VCaP (cell line): ENCODE measurements at regions not wholly inside any gene's neighbourhood (a gene's known extent, or its start where the extent isn't known, plus 50 kb on each side); places are given as distances from the start of the nearest gene placed in this dataset.

Experiments
- H3K27ac ChIP-seq: fragments of 450-650 bp; 2 replicates; pipeline ENCODE4 v1.5.1; 2017
- TF ChIP-seq, protein P1 (sequence below): fragments of 450-650 bp; conservative IDR thresholded peaks from 2 replicates; pipeline ENCODE4 v1.5.1; 2017; ENCODE audit warnings: mild to moderate bottlenecking, moderate library complexity

DNA sequence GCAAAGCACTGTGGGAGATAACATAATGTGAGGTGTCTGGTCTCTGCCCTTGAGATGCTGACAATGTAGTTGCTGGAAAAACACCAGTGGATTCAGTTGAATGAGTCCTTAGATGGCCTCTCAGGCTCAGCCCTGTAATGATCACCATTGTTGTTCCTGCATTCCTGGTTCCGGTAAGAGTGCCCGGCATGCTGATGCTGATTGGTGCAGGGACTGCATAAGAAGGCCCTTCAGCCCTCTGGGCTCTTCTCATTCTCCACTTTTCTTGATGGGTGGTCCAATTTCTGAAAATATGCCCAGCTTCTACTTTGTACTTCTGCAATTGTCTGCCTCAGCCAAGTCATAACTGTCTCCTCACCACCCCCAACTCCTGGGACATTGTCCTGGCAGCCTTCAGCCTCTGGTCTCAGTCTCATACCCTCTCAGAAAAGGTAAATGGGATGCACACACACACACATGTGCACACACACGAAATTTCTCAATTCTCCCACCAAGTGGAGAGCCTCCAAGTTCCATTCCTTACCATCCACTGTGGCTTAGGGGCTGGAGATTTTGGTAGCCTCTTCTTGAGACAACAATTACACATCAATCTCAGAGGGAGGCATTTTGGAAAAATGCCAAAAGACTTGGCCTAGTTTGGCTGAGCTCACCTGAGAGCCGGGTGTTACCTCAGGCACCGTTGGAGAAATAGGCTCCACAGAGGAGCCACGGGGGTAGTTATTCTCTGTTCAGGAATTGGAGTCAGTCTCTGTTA, 314.9 kb downstream of the RPS24 start:
- TF ChIP-seq, protein P1, sequence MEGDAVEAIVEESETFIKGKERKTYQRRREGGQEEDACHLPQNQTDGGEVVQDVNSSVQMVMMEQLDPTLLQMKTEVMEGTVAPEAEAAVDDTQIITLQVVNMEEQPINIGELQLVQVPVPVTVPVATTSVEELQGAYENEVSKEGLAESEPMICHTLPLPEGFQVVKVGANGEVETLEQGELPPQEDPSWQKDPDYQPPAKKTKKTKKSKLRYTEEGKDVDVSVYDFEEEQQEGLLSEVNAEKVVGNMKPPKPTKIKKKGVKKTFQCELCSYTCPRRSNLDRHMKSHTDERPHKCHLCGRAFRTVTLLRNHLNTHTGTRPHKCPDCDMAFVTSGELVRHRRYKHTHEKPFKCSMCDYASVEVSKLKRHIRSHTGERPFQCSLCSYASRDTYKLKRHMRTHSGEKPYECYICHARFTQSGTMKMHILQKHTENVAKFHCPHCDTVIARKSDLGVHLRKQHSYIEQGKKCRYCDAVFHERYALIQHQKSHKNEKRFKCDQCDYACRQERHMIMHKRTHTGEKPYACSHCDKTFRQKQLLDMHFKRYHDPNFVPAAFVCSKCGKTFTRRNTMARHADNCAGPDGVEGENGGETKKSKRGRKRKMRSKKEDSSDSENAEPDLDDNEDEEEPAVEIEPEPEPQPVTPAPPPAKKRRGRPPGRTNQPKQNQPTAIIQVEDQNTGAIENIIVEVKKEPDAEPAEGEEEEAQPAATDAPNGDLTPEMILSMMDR, result no peak
- H3K27ac ChIP-seq, result no peak overlapping the region

DNA sequence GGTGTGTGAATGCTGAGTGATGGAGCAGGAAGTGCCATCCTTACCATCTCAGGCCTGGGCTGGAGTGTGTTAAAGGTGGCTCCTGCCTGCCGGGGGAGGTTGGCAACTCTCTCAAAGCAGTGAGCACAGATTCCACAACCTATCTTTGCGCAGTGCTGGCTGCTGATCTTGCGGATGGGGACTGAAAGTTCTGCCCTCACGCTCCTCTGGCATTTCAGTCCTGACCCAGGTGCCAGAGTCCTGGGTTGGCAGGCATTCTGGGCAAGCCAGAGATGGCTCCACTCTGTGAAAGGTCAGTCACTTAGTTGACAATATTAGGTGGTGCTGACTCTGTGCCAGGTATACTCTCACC, 315.5 kb downstream of the RPS24 start:
- H3K27ac ChIP-seq, result no peak overlapping the region
- TF ChIP-seq, protein P1, result no peak

DNA sequence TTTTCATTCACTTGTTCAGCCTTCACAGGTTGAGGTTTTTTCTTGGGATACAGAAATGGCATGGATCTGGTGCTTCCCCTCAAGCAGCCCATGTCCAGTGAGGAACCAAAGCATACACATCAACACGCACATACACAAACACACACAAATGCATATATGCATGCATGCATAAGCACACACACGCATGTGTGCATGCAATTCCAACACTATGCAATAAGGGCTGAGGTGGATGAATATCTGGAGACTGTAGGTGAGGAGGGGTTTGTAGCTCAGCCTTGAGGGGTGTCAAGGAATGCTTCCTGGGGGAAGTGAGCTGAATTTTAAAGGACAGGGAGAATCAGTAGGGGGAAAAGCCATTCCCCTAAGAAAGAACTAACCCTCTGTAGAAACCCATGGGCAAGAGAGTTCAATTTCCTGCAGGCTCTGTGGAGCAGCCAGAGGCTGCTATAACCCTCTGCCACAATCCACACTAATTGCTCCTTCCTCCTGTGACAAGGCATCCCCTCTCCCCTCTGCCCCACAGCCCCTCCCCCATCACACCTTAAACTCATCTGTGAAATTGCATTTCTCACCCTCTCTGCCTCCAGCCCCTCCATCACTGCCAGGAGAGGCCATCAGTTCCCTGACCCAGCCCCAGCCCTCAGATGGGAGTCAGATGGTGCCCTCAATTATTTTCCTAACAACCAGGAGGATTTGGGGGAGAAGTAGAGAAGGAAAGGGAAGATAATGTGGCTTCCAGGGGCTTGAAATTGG, 316.4 kb downstream of the RPS24 start:
- TF ChIP-seq, protein P1, result no peak
- no peak overlapping the region for H3K27ac ChIP-seq

DNA sequence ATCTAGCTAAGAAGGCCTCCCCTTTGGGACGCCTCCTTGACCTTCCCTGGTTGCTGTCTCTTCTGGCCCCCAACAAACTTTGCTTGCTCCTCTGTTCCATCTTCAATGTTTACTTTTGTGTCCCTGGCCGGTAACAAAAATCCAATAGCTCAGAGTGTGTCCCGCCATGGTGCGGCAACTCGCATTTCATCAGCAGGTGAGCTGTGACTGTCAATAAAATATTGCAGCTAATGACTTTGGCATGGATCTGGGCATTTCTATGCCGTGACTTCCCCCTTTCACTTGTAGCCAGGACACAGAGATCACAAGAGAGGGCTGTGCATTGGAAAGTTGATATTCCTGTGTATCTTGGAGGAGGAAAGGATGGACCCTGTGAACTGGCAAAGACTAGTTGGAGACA, 317.6 kb downstream of the RPS24 start:
- H3K27ac ChIP-seq, result no peak overlapping the region
- TF ChIP-seq, protein P1, result no peak

DNA sequence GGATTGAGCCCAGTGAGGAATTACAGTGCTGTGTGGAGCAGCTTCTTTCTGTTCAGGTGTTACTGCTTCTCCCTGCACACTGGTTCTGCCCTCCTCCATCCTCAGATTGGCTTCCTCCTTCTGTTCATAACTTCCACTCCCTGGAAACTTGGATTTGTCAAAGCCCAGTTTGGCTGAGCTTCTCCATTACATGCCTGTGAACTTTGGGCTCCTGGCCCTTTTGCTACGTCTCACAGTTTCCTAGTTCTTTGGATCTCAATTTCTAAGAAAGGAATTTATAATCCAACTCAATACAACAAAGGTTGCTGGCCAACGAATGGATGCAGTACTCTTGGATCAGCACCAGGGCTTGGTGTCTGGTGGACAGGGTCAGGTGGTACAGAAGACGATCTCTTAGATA, 318.1 kb downstream of the RPS24 start:
- TF ChIP-seq, protein P1, result no peak
- H3K27ac ChIP-seq, result no peak overlapping the region

DNA sequence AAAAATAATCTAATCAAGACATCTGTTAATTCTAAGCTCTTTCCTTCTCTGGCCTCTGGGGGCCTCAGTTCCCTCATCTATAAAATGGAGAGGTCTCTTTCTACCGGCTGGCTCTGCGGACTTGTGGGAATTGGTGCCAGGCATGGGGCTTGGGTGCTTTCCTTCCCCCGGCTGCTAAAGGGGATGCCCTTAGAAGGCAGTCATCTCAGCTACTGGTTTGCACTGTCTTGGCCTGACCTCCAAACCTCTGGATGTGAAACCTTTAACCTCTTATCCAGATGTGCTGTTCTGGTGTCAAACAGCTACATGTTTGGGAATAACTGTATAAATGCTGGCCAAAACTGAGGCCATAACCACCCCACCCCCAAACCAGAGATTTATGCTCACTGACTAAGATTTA, 320.0 kb downstream of the RPS24 start:
- TF ChIP-seq, protein P1, result no peak
- no peak overlapping the region for H3K27ac ChIP-seq

DNA sequence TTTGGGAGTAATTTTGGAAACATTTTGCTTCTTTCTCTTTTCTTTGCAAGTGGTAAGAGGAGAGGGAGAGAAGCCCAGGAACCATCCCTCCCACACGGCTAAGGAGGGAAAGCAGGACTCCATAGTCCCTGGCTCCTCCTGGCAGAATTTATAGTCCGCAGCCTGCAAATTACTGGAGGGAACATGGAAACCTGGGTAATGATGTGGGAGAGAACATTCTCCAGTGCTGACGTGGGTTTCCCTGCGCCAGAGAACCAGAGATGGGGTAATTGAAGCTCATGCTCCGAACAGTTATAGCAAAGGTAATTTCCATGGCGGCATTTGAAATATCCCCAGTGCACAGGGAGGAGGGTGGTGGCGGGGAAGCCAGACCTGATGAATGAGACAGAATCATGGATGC, 320.4 kb downstream of the RPS24 start:
- TF ChIP-seq, protein P1, result no peak

More for the DNA sequence above, 320.4 kb downstream of the RPS24 start:
- no peak overlapping the region for H3K27ac ChIP-seq
